OCI-LY7 (cell line): ENCODE measurements at regions not wholly inside any gene's neighbourhood (a gene's known extent, or its start where the extent isn't known, plus 50 kb on each side); places are given as distances from the start of the nearest gene placed in this dataset.

Source experiments
- EZH2phosphoT487 ChIP-seq: fragments of 200-600 bp; sonication (generic); IDR thresholded peaks from 2 replicates; pipeline ENCODE4 v1.6.1; 2018; ENCODE audit warnings: low read depth, borderline replicate concordance, mild to moderate bottlenecking, mixed run types, antibody characterized with exemption, low read length, moderate library complexity, mixed read lengths
- TF ChIP-seq, protein P1 (sequence below): fragments of 200-600 bp; sonication (generic); conservative IDR thresholded peaks from 2 replicates; pipeline ENCODE4 v1.5.1; 2014; ENCODE audit warnings: mild to moderate bottlenecking, antibody characterized with exemption, low read length, moderate library complexity, mixed read lengths

DNA sequence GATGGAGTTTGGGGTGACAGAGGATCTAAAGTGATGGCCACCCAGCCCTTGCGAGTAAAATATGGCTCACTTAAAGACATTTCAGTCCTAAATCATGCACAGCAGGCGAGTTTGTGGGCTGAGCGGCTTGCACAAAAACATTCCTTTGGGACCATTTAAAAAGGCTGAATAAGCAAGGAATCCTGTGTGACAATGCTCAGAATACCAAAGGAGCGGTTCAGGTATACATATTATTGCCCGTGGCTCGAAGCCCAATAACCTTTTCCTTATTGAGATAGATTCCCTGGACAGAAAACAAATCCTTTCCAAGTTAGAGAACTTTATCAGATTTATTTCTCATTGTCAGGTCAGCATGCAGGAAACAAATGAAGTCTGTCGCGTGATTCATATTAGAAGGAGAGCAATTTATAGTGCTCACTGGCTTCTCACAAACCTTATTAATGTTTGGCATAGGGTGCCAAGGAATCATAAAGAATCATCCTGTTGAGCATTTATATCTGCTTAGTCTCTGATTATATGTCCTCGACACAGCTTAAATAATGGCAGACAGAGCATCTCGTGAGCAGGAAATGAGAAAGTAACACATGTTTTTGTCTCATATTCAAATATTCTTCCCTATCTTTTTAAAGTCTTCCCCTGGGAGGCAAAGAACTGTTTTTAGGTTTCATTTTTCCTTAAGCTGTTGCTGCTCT lies 121.3 kb downstream of the TRMT11 start:
- TF ChIP-seq, protein P1, sequence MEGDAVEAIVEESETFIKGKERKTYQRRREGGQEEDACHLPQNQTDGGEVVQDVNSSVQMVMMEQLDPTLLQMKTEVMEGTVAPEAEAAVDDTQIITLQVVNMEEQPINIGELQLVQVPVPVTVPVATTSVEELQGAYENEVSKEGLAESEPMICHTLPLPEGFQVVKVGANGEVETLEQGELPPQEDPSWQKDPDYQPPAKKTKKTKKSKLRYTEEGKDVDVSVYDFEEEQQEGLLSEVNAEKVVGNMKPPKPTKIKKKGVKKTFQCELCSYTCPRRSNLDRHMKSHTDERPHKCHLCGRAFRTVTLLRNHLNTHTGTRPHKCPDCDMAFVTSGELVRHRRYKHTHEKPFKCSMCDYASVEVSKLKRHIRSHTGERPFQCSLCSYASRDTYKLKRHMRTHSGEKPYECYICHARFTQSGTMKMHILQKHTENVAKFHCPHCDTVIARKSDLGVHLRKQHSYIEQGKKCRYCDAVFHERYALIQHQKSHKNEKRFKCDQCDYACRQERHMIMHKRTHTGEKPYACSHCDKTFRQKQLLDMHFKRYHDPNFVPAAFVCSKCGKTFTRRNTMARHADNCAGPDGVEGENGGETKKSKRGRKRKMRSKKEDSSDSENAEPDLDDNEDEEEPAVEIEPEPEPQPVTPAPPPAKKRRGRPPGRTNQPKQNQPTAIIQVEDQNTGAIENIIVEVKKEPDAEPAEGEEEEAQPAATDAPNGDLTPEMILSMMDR, result no peak
- no peak for TF ChIP-seq EZH2phosphoT487
